IMR-90 (cell line): ENCODE measurements at regions not wholly inside any gene's neighbourhood (a gene's known extent, or its start where the extent isn't known, plus 50 kb on each side); places are given as distances from the start of the nearest gene placed in this dataset.

Experiments used
- ATAC-seq: fragments of 200-7000 bp; cut with Tn5 transposase; 2 replicates; pipeline ENCODE4 v1.9.1; 2020; ENCODE audit warnings: low read depth, mild to moderate bottlenecking, moderate library complexity
- BruUV-seq: library from RNA; stranded (reverse); fragments of 400-500 nt; replicated peaks from 2 replicates; lab custom pipeline; 2021; lab: Mats Ljungman, UMichigan
- CTCF ChIA-PET: fragments of 300-600 bp; formaldehyde crosslinking; extraction: SDS; loops from one replicate; lab custom pipeline; 2021; ENCODE audit warnings: antibody characterized with exemption; lab: Yijun Ruan, JAX
- POLR2A ChIA-PET: fragments of 300-600 bp; sonication (Branson Sonifier 250); formaldehyde crosslinking; loops from one replicate; lab custom pipeline; 2022; ENCODE audit warnings: antibody characterized with exemption; ENCODE audit not compliant: unreplicated experiment; lab: Charles Lee
- DNase-seq: peaks from one replicate; pipeline ENCODE4 v3.0.0; 2013
- H2AFZ ChIP-seq: replicated peaks from 2 replicates; pipeline ENCODE3; 2013; ENCODE audit warnings: low read length, mild to moderate bottlenecking; ENCODE audit not compliant: poor library complexity
- H2AK5ac ChIP-seq: 2 replicates; pipeline ENCODE4 v1.6.1; 2013; ENCODE audit warnings: low read depth, low read length, inconsistent platforms
- H2AK9ac ChIP-seq: replicated peaks from 2 replicates; pipeline ENCODE3; 2013; ENCODE audit warnings: mild to moderate bottlenecking, low read depth, low read length, moderate library complexity; ENCODE audit not compliant: poor library complexity
- H2BK120ac ChIP-seq: 2 replicates; pipeline ENCODE4 v1.6.1; 2013; ENCODE audit warnings: low read depth, low read length, inconsistent platforms
- H2BK15ac ChIP-seq: 3 replicates; pipeline ENCODE4 v1.6.1; 2013; ENCODE audit warnings: low read depth, low read length, inconsistent platforms
- H2BK20ac ChIP-seq: 2 replicates; pipeline ENCODE4 v1.6.1; 2013; ENCODE audit warnings: low read depth, mild to moderate bottlenecking, inconsistent platforms, low read length, moderate library complexity
- H2BK5ac ChIP-seq: 2 replicates; pipeline ENCODE4 v1.6.1; 2013; ENCODE audit warnings: mild to moderate bottlenecking, low read depth, low read length, inconsistent platforms; ENCODE audit not compliant: poor library complexity, severe bottlenecking
- H3K14ac ChIP-seq: replicated peaks from 2 replicates; pipeline ENCODE4 v1.6.1; 2013; ENCODE audit warnings: low read depth, low read length, inconsistent platforms
- H3K18ac ChIP-seq: 2 replicates; pipeline ENCODE4 v1.6.1; 2013; ENCODE audit warnings: low read depth, low read length, control low read depth
- H3K23ac ChIP-seq: 2 replicates; pipeline ENCODE4 v1.6.1; 2013; ENCODE audit warnings: low read depth, low read length, inconsistent platforms
- H3K27ac ChIP-seq: 2 replicates; pipeline ENCODE4 v1.5.1; 2013; ENCODE audit warnings: mild to moderate bottlenecking, control low read depth, low read length; ENCODE audit not compliant: insufficient read depth
- H3K27me3 ChIP-seq: 2 replicates; pipeline ENCODE4 v1.6.1; 2013; ENCODE audit warnings: low read length; ENCODE audit not compliant: control insufficient read depth, insufficient read depth
- H3K36me3 ChIP-seq: 2 replicates; pipeline ENCODE4 v1.6.1; 2013; ENCODE audit warnings: low read length, mixed read lengths; ENCODE audit not compliant: control insufficient read depth, insufficient read depth
- H3K4ac ChIP-seq: 2 replicates; pipeline ENCODE4 v1.6.1; 2013; ENCODE audit warnings: low read depth, low read length, inconsistent platforms
- H3K4me1 ChIP-seq: 2 replicates; pipeline ENCODE4 v1.6.1; 2013; ENCODE audit warnings: low read length, mixed read lengths; ENCODE audit not compliant: control insufficient read depth, insufficient read depth
- H3K4me2 ChIP-seq: 2 replicates; pipeline ENCODE4 v1.6.1; 2013; ENCODE audit warnings: low read depth, mild to moderate bottlenecking, control low read depth, low read length, moderate library complexity
- H3K4me3 ChIP-seq: 2 replicates; pipeline ENCODE4 v1.5.1; 2013; ENCODE audit warnings: low read depth, mild to moderate bottlenecking, control low read depth, low read length, moderate library complexity; ENCODE audit not compliant: insufficient read depth
- H3K56ac ChIP-seq: 2 replicates; pipeline ENCODE4 v1.6.1; 2013; ENCODE audit warnings: low read length, inconsistent platforms; ENCODE audit not compliant: insufficient read depth; ENCODE audit errors: extremely low read depth
- H3K79me1 ChIP-seq, 2 experiments: 2 replicates each; pipeline ENCODE4 v1.6.1; 2013; ENCODE audit warnings: low read length in 2 of 2, inconsistent platforms in 1 of 2, low read depth in 1 of 2
- H3K9ac ChIP-seq: 2 replicates; pipeline ENCODE4 v1.6.1; 2013; ENCODE audit warnings: low read depth, low read length, control low read depth
- H3K9me1 ChIP-seq: 2 replicates; pipeline ENCODE4 v1.6.1; 2013; ENCODE audit warnings: low read length, inconsistent platforms; ENCODE audit not compliant: insufficient read depth
- H3K9me3 ChIP-seq: 2 replicates; pipeline ENCODE4 v1.6.1; 2013; ENCODE audit warnings: low read length; ENCODE audit not compliant: control insufficient read depth, insufficient read depth
- H4K20me1 ChIP-seq: 2 replicates; pipeline ENCODE4 v1.6.1; 2013; ENCODE audit warnings: low read length, inconsistent platforms; ENCODE audit not compliant: insufficient read depth
- H4K5ac ChIP-seq: 2 replicates; pipeline ENCODE4 v1.6.1; 2013; ENCODE audit warnings: mild to moderate bottlenecking, low read depth, low read length, control low read depth
- H4K8ac ChIP-seq, 2 experiments: 2 replicates each; pipeline ENCODE4 v1.6.1; 2013; ENCODE audit warnings: low read depth in 2 of 2, low read length in 2 of 2, control low read depth in 1 of 2, inconsistent platforms in 1 of 2
- H4K91ac ChIP-seq: 2 replicates; pipeline ENCODE4 v1.6.1; 2013; ENCODE audit warnings: low read depth, low read length, inconsistent platforms; ENCODE audit not compliant: insufficient read depth
- WGBS, 2 experiments: methylation state at CpG; one replicate each; pipeline versions ENCODE4 v1.1.5 to v1.1.7; 2013; ENCODE audit warnings: missing lambda C conversion rate in 2 of 2; ENCODE audit not compliant: insufficient read length in 1 of 2; ENCODE audit errors: extremely low coverage in 2 of 2; 5-methylcytosine and 5-hydroxymethylcytosine counted together
- dilution Hi-C: fragments of 300-500 bp; cut with HindIII; formaldehyde crosslinking; loops from one replicate; pipeline ENCODE4 v1.14.3; 2018; ENCODE audit warnings: low sequenced_read_pairs; ENCODE audit not compliant: unreplicated experiment
- in situ Hi-C: fragments of 300-500 bp; cut with MboI; formaldehyde crosslinking; loops from 3 replicates; pipeline ENCODE4 v1.14.3; 2019; ENCODE audit warnings: low sequenced_read_pairs, inconsistent platforms, mixed read lengths
- intact Hi-C: fragments of 100-400 bp; cut with micrococcal nuclease; formaldehyde crosslinking; loops from 2 replicates; pipeline ENCODE4 v1.10.0; 2022
- TF ChIP-seq, protein P1 (sequence below): fragments of 150-350 bp; IDR thresholded peaks from 2 replicates; pipeline ENCODE4 v1.6.1; 2016; ENCODE audit warnings: low read depth, mild to moderate bottlenecking, low read length, moderate library complexity, borderline replicate concordance

DNA sequence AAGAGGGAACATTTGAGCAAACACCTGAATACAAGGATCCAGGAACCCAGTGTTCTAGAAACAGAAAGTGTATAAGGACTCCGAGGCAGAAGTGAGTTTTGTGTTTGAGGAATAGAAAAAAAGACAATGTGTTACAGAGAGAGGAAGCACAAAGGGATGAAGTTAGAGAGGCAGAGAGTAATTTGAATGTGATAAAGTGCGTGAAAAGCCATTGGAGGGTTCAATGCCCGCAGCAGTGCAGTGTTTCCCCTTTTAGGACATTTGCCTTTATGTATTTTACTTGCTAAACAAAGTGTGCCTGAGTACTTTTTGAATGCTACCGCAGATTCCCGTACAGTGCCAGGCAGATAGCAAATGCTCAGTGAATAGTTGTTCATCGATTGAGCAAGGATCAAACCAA lies 508.5 kb downstream of the RAB38 start:
- TF ChIP-seq, protein P1, sequence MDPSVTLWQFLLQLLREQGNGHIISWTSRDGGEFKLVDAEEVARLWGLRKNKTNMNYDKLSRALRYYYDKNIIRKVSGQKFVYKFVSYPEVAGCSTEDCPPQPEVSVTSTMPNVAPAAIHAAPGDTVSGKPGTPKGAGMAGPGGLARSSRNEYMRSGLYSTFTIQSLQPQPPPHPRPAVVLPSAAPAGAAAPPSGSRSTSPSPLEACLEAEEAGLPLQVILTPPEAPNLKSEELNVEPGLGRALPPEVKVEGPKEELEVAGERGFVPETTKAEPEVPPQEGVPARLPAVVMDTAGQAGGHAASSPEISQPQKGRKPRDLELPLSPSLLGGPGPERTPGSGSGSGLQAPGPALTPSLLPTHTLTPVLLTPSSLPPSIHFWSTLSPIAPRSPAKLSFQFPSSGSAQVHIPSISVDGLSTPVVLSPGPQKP: no peak

More for the DNA sequence above, 508.5 kb downstream of the RAB38 start:
- no peak overlapping the region for H2AK5ac ChIP-seq
- no peaks in the 10 kb centered on the region for H3K79me1 ChIP-seq
- intact Hi-C loops: no loop called here
- no peaks in the 10 kb centered on the region for H4K20me1 ChIP-seq
- H3K9me1 ChIP-seq: no peaks in the 10 kb centered on the region
- in situ Hi-C loops: no loop called here
- H3K14ac ChIP-seq: no peak overlapping the region
- dilution Hi-C loops: no loop called here
- ChIA-PET CTCF (no interaction called here), POLR2A (no interaction called here)
- ATAC-seq (no peak), DNase-seq (no peak)
- H3K9ac ChIP-seq: no peak overlapping the region
- H3K4me1 ChIP-seq: no peaks in the 10 kb centered on the region
- no peak overlapping the region for H3K56ac ChIP-seq
- H2BK20ac ChIP-seq: no peak overlapping the region
- no peak overlapping the region for H4K8ac ChIP-seq
- WGBS, 2 experiments: 10% methylated on average over 2 of the region's 6 CpGs; no CpG with 5 or more reads in 1 of the 2 experiments
- no peak overlapping the region for H3K4ac ChIP-seq
- no peak overlapping the region for H4K91ac ChIP-seq
- H3K27me3 ChIP-seq: no peaks in the 10 kb centered on the region
- no peak overlapping the region for H3K4me3 ChIP-seq
- no peaks in the 10 kb centered on the region for H3K9me3 ChIP-seq
- no peak overlapping the region for H2BK120ac ChIP-seq
- H2AFZ ChIP-seq: no peak overlapping the region
- H2BK5ac ChIP-seq: no peak overlapping the region
- no peak overlapping the region for H3K18ac ChIP-seq
- H3K4me2 ChIP-seq: no peak overlapping the region
- no peak overlapping the region for H4K5ac ChIP-seq
- H3K27ac ChIP-seq: no peak overlapping the region
- H3K23ac ChIP-seq: no peak overlapping the region
- BruUV-seq: no TSS peak
- no peaks in the 10 kb centered on the region for H3K36me3 ChIP-seq
- H2BK15ac ChIP-seq: no peak overlapping the region
- H2AK9ac ChIP-seq: no peak overlapping the region
